HL-60 (cell line): ENCODE measurements at regions not wholly inside any gene's neighbourhood (a gene's known extent, or its start where the extent isn't known, plus 50 kb on each side); places are given as distances from the start of the nearest gene placed in this dataset.

ENCODE experiments used
- DNase-seq, 2 experiments: peaks; one replicate each; pipeline ENCODE4 v3.0.0-alpha.2; 2010 to 2020; ENCODE audit warnings: low read depth in 1 of 2, low spot score in 1 of 2
- H3K27ac ChIP-seq: fragments of 250-450 bp; sonication (Bioruptor Pico); replicated peaks from 2 replicates; pipeline ENCODE4 v1.5.1; 2020; ENCODE audit warnings: mild to moderate bottlenecking, moderate library complexity
- H3K27me3 ChIP-seq: fragments of 250-450 bp; sonication (Bioruptor Pico); 2 replicates; pipeline ENCODE4 v1.5.1; 2021; ENCODE audit warnings: mild to moderate bottlenecking, moderate library complexity; ENCODE audit not compliant: insufficient read depth, poor library complexity, severe bottlenecking
- H3K4me3 ChIP-seq: replicated peaks from 2 replicates; pipeline ENCODE4 v1.5.1; 2011; ENCODE audit warnings: mild to moderate bottlenecking, control low read depth, low read length; ENCODE audit not compliant: insufficient read depth
- CTCF ChIP-seq: IDR thresholded peaks from one replicate; pipeline ENCODE4 v1.5.1; 2011; ENCODE audit warnings: low read length, control low read depth, inconsistent platforms; ENCODE audit not compliant: insufficient read depth
- GABPA ChIP-seq: IDR thresholded peaks from 2 replicates; pipeline ENCODE4 v1.6.1; 2012; ENCODE audit warnings: low read depth
- POLR2AphosphoS5 ChIP-seq: IDR thresholded peaks from 2 replicates; pipeline ENCODE4 v1.6.1; 2012; ENCODE audit warnings: low read depth
- REST ChIP-seq: IDR thresholded peaks from 2 replicates; pipeline ENCODE4 v1.6.1; 2012; ENCODE audit warnings: low read depth; ENCODE audit not compliant: insufficient replicate concordance
- SPI1 ChIP-seq: IDR thresholded peaks from 2 replicates; pipeline ENCODE4 v1.6.1; 2012; ENCODE audit warnings: low read depth, mild to moderate bottlenecking, borderline replicate concordance

- no peak overlapping the region for H3K27ac ChIP-seq
- H3K4me3 ChIP-seq = no peak overlapping the region
- no peak for TF ChIP-seq REST
- TF ChIP-seq GABPA = no peak
- TF ChIP-seq POLR2AphosphoS5 = no peak
- no peak for TF ChIP-seq SPI1
- no peak for TF ChIP-seq CTCF
- no peaks in the 10 kb centered on the region for H3K27me3 ChIP-seq
- DNase-seq = no peak
These were observed 296.8 kb downstream of the SMARCA2 start for GRCh38 chr9:2311920-2312319.

- H3K4me3 ChIP-seq = no peak overlapping the region
- DNase-seq = no peak
- TF ChIP-seq SPI1 (no peak), REST (no peak), POLR2AphosphoS5 (no peak), GABPA (no peak), CTCF (no peak)
- no peak overlapping the region for H3K27ac ChIP-seq
- no peaks in the 10 kb centered on the region for H3K27me3 ChIP-seq
These were observed 298.4 kb downstream of the SMARCA2 start for GRCh38 chr9:2313512-2313911.

GRCh38 chr9:2317591-2317990 lies 302.4 kb downstream of the SMARCA2 start:
- Histone ChIP-seq H3K4me3 (no peak overlapping the region), H3K27ac (no peak overlapping the region), H3K27me3 (no peaks in the 10 kb centered on the region)
- TF ChIP-seq REST (no peak), POLR2AphosphoS5 (no peak), GABPA (no peak), CTCF (no peak), SPI1 (no peak)
- no peak for DNase-seq
